Choroid plexus epithelial cell (primary cell): ENCODE measurements at regions not wholly inside any gene's neighbourhood (a gene's known extent, or its start where the extent isn't known, plus 50 kb on each side); places are given as distances from the start of the nearest gene placed in this dataset.
"Not testable (repeated sequence)": the region's sequence is repeated elsewhere in the genome, so short reads cannot be mapped to it uniquely, and the experiment has no call there.

Experiments
- DNase-seq: peaks from one replicate; pipeline ENCODE4 v3.0.0-alpha.2; 2010; ENCODE audit warnings: low read depth
- H3K4me3 ChIP-seq: 2 replicates; pipeline ENCODE4 v1.5.1; 2011; ENCODE audit warnings: low read depth, mild to moderate bottlenecking, control low read depth, low read length, moderate library complexity
- CTCF ChIP-seq: conservative IDR thresholded peaks from 2 replicates; pipeline ENCODE4 v1.5.1; 2011; ENCODE audit warnings: low read depth, mild to moderate bottlenecking, control low read depth, inconsistent platforms, low read length, moderate library complexity

DNA sequence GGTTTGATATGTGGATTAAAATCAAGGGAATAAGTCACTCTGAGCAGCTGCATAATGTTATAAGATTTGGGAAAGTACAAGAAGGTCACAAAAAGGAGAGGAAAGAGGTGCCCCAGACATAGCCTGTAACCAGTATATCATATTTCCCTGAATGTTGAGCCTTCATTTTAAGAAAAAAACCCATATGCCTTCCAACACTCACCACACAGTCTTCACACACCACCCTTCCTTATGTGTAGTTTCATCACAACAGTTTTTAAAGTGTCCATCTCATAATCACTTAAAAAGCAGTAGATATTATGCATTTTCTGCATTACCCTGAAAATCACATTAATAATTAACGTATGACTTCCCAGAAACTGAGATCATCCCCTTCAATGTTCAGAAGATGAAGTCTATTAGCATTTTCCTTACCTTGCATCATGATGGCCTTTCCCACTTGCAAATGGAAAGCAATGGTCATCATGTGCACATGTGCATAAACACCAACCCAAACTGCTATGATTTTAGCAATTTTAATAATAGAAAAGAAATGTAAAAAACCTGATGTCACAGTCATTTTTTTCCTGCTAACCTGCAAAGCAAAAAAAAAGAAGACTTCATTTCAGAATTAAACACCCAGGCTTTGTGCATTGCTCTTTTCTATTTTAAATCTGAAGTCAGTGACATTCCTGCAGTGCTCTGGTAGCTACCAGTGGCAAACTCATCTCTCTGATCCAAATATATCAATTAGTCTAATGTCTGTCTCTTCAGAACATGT, 465.0 kb downstream of the SUCLG1 start:
- no peak for DNase-seq
- no peak overlapping the region for H3K4me3 ChIP-seq
- TF ChIP-seq CTCF = no peak

GRCh38 chr2:83991992-83992391, 467.1 kb downstream of the SUCLG1 start:
- no peak overlapping the region for H3K4me3 ChIP-seq
- DNase-seq = no peak
- no peak for TF ChIP-seq CTCF

GRCh38 chr2:83990636-83991035, 468.4 kb downstream of the SUCLG1 start:
- TF ChIP-seq CTCF = no peak
- H3K4me3 ChIP-seq = no peak overlapping the region
- no peak for DNase-seq

- H3K4me3 ChIP-seq, DNase-seq: not testable (repeated sequence)
Observed at GRCh38 chr2:83976628-83977027, 482.5 kb downstream of the SUCLG1 start.

GRCh38 chr2:83972128-83972527, 487.0 kb downstream of the SUCLG1 start:
- H3K4me3 ChIP-seq = no peak overlapping the region
- DNase-seq = no peak
- TF ChIP-seq CTCF = no peak

DNA sequence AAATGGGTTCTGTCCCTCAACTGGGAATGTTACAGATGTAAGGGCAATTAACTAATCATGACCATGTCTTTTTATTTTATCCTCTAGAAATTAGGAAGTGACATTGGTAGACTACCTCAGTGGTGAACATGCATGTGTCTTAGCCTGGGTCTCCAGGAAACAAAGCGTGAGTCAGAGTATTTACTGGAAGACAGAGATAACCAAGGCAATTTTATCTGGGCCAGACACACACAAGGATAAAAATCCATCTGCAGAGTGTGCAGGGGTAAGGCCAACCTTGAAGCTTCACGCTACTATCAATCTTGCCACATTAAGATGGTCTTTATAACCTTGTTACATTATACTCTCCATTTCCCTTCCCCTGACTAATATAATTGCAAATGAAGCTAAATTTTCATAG, 487.5 kb downstream of the SUCLG1 start:
- TF ChIP-seq CTCF = no peak
- DNase-seq = no peak
- H3K4me3 ChIP-seq = no peak overlapping the region

GRCh38 chr2:83970217-83970929, 488.7 kb downstream of the SUCLG1 start:
- no peak for DNase-seq
- no peak for TF ChIP-seq CTCF
- H3K4me3 ChIP-seq = no peak overlapping the region
